PC-9 (cell line): ENCODE measurements at regions not wholly inside any gene's neighbourhood (a gene's known extent, or its start where the extent isn't known, plus 50 kb on each side); places are given as distances from the start of the nearest gene placed in this dataset.

Experiments used
- BruUV-seq: library from RNA; stranded (reverse); fragments of 400-500 nt; replicated peaks from 2 replicates; lab custom pipeline; 2021; lab: Mats Ljungman, UMichigan
- CTCF ChIA-PET: fragments of 300-600 bp; sonication (Branson Sonifier 250); formaldehyde crosslinking; loops from one replicate; lab custom pipeline; 2022; ENCODE audit warnings: antibody characterized with exemption; lab: Charles Lee
- POLR2A ChIA-PET: fragments of 300-600 bp; sonication (Branson Sonifier 250); formaldehyde crosslinking; loops from one replicate; lab custom pipeline; 2022; ENCODE audit warnings: antibody characterized with exemption; ENCODE audit not compliant: unreplicated experiment; lab: Charles Lee
- DNase-seq, 2 experiments: peaks; one replicate each; pipeline versions ENCODE4 v3.0.0 to v3.0.0-alpha.2; 2015 to 2022; ENCODE audit warnings: mixed read lengths in 1 of 2
- H2AFZ ChIP-seq: fragments of 200-600 bp; sonication (generic); 2 replicates; pipeline ENCODE4 v1.8.1; 2017; ENCODE audit warnings: antibody characterized with exemption
- H3F3A ChIP-seq: fragments of 200-600 bp; sonication (generic); 2 replicates; pipeline ENCODE4 v1.8.1; 2017; ENCODE audit warnings: antibody characterized with exemption, mild to moderate bottlenecking, low read depth; ENCODE audit not compliant: insufficient read depth
- H3K27ac ChIP-seq: fragments of 200-600 bp; sonication (generic); 2 replicates; pipeline ENCODE4 v1.6.1; 2016; ENCODE audit warnings: mixed run types
- H3K27me3 ChIP-seq: fragments of 200-600 bp; sonication (generic); 2 replicates; pipeline ENCODE4 v1.6.1; 2016; ENCODE audit warnings: low read depth, mixed run types; ENCODE audit not compliant: insufficient read depth
- H3K36me3 ChIP-seq: fragments of 200-600 bp; sonication (generic); 2 replicates; pipeline ENCODE4 v1.6.1; 2016; ENCODE audit warnings: low read depth, mixed run types
- H3K4me1 ChIP-seq: fragments of 200-600 bp; sonication (generic); replicated peaks from 2 replicates; pipeline ENCODE4 v1.6.1; 2016; ENCODE audit warnings: mixed run types; ENCODE audit not compliant: insufficient read depth
- H3K4me2 ChIP-seq: fragments of 200-600 bp; sonication (generic); 2 replicates; pipeline ENCODE4 v1.6.1; 2017; ENCODE audit warnings: mixed run types
- H3K4me3 ChIP-seq: fragments of 200-600 bp; sonication (generic); 2 replicates; pipeline ENCODE4 v1.6.1; 2016; ENCODE audit warnings: mixed run types
- H3K79me2 ChIP-seq: fragments of 200-600 bp; sonication (generic); 2 replicates; pipeline ENCODE4 v1.6.1; 2017; ENCODE audit warnings: low read depth, mixed run types
- H3K9me2 ChIP-seq: fragments of 200-600 bp; sonication (generic); 2 replicates; pipeline ENCODE4 v1.8.1; 2017; ENCODE audit warnings: mild to moderate bottlenecking; ENCODE audit not compliant: insufficient read depth
- H3K9me3 ChIP-seq: fragments of 200-600 bp; sonication (generic); 2 replicates; pipeline ENCODE4 v1.8.1; 2016; ENCODE audit warnings: low read depth; ENCODE audit not compliant: insufficient read depth
- H4K20me1 ChIP-seq: fragments of 200-600 bp; sonication (generic); 2 replicates; pipeline ENCODE4 v1.8.1; 2017; ENCODE audit not compliant: insufficient read depth
- CTCF ChIP-seq: fragments of 200-600 bp; sonication (generic); conservative IDR thresholded peaks from 2 replicates; pipeline ENCODE4 v1.6.1; 2017; ENCODE audit warnings: mixed run types, antibody characterized with exemption, mild to moderate bottlenecking, moderate library complexity
- EZH2 ChIP-seq: fragments of 200-600 bp; sonication (generic); IDR thresholded peaks from 2 replicates; pipeline ENCODE4 v1.8.0; 2017; ENCODE audit warnings: antibody characterized with exemption, low read depth
- intact Hi-C: fragments of 100-400 bp; cut with micrococcal nuclease; formaldehyde crosslinking; loops from one replicate; pipeline ENCODE4 v1.10.0; 2022; ENCODE audit not compliant: unreplicated experiment

- BruUV-seq = no TSS peak
- DNase-seq = no peak
- Histone ChIP-seq H3K79me2 (no peaks in the 10 kb centered on the region), H2AFZ (no peak overlapping the region), H3K9me2 (no peaks in the 10 kb centered on the region), H3K27me3 (peaks cover 73% of the 10 kb centered on the region), H3K9me3 (no peaks in the 10 kb centered on the region), H3F3A (no peaks in the 10 kb centered on the region), H3K27ac (no peak overlapping the region), H3K4me2 (no peak overlapping the region), H3K36me3 (no peaks in the 10 kb centered on the region), H4K20me1 (no peaks in the 10 kb centered on the region), H3K4me3 (no peak overlapping the region), H3K4me1 (no peaks in the 10 kb centered on the region)
- intact Hi-C loops = no loop called here
- ChIA-PET POLR2A (no interaction called here), CTCF (no interaction called here)
- TF ChIP-seq CTCF (no peak), EZH2 (no peak)
Measured at GRCh38 chr21:41100826-41101550, 67.0 kb upstream of the BACE2 start.

DNA sequence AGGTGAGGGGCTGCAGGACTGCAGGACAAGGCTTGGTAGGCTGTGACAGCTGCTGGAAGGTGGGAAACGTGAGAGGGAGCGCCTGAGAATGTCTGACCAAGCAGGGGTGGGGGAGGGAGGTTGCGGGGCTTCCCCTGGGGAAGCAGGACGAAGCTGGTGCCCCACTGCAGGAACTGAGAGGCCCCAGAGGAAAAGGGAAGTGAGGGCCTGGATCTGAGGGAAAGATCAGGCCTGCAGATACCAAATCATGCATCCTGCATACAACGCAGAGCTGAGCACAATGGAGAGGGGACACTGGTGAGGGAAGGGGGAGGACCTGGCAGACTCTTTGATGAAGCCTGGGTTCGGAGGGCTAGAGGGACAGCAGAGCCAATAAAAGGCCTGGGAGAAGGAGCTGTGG, 65.7 kb upstream of the BACE2 start:
- no peak for DNase-seq
- H4K20me1 ChIP-seq = no peaks in the 10 kb centered on the region
- peaks cover 72% of the 10 kb centered on the region for H3K27me3 ChIP-seq
- H2AFZ ChIP-seq = no peak overlapping the region
- no peak overlapping the region for H3K4me3 ChIP-seq
- no TSS peak for BruUV-seq
- TF ChIP-seq EZH2 (no peak), CTCF (no peak)
- ChIA-PET CTCF (no interaction called here), POLR2A (no interaction called here)
- H3K9me3 ChIP-seq = no peaks in the 10 kb centered on the region
- no peaks in the 10 kb centered on the region for H3F3A ChIP-seq
- no peaks in the 10 kb centered on the region for H3K4me1 ChIP-seq
- intact Hi-C loops = no loop called here
- H3K9me2 ChIP-seq = no peaks in the 10 kb centered on the region
- H3K4me2 ChIP-seq = no peak overlapping the region
- H3K79me2 ChIP-seq = no peaks in the 10 kb centered on the region
- no peaks in the 10 kb centered on the region for H3K36me3 ChIP-seq
- H3K27ac ChIP-seq = no peak overlapping the region

GRCh38 chr21:41107602-41108001, 60.4 kb upstream of the BACE2 start:
- Histone ChIP-seq H4K20me1 (no peaks in the 10 kb centered on the region), H3K27me3 (peaks cover 64% of the 10 kb centered on the region), H3K4me1 (no peaks in the 10 kb centered on the region), H3K9me2 (no peaks in the 10 kb centered on the region), H2AFZ (no peak overlapping the region), H3K27ac (no peak overlapping the region), H3K79me2 (no peaks in the 10 kb centered on the region), H3K4me3 (no peak overlapping the region), H3K36me3 (no peaks in the 10 kb centered on the region), H3K9me3 (no peaks in the 10 kb centered on the region), H3F3A (no peaks in the 10 kb centered on the region), H3K4me2 (no peak overlapping the region)
- TF ChIP-seq CTCF = no peak
- no peak for TF ChIP-seq EZH2
- POLR2A ChIA-PET = no interaction called here
- DNase-seq = no peak
- CTCF ChIA-PET = no interaction called here
- no TSS peak for BruUV-seq
- intact Hi-C loops = no loop called here
